WTC11 (cell line): ENCODE measurements at regions not wholly inside any gene's neighbourhood (a gene's known extent, or its start where the extent isn't known, plus 50 kb on each side); places are given as distances from the start of the nearest gene placed in this dataset.

Experiments
- ATAC-seq: fragments of 200-7000 bp; cut with Tn5 transposase; 2 replicates; pipeline ENCODE4 v1.10.0; 2021; ENCODE audit warnings: mild to moderate bottlenecking, moderate library complexity
- CTCF ChIA-PET: fragments of 300-600 bp; sonication (Branson Sonifier 250); formaldehyde crosslinking; loops from one replicate; lab custom pipeline; 2021; ENCODE audit warnings: antibody characterized with exemption; lab: Charles Lee
- POLR2A ChIA-PET: fragments of 350-600 bp; sonication (Branson Sonifier 250); formaldehyde crosslinking; loops from one replicate; lab custom pipeline; 2021; ENCODE audit warnings: antibody characterized with exemption; lab: Charles Lee
- DNase-seq: peaks from one replicate; pipeline ENCODE4 v3.0.0; 2021; ENCODE audit warnings: low spot score
- H3K27ac Mint-ChIP-seq: 2 replicates; pipeline ENCODE4 v1.8.0; 2021; ENCODE audit warnings: mixed read lengths
- H3K27me3 Mint-ChIP-seq: 2 replicates; pipeline ENCODE4 v1.8.0; 2021; ENCODE audit warnings: low read depth, mild to moderate bottlenecking, moderate library complexity, mixed read lengths
- H3K36me3 Mint-ChIP-seq: 2 replicates; pipeline ENCODE4 v1.8.0; 2021; ENCODE audit warnings: mixed read lengths
- H3K4me1 Mint-ChIP-seq: 2 replicates; pipeline ENCODE4 v1.8.0; 2022; ENCODE audit warnings: mixed read lengths
- H3K4me3 Mint-ChIP-seq: 2 replicates; pipeline ENCODE4 v1.8.0; 2021; ENCODE audit warnings: mild to moderate bottlenecking, moderate library complexity, mixed read lengths
- H3K9me3 Mint-ChIP-seq: 2 replicates; pipeline ENCODE4 v1.8.0; 2021; ENCODE audit warnings: mixed read lengths
- ARID4B ChIP-seq: sonication (generic); formaldehyde crosslinking; IDR thresholded peaks from 2 replicates; pipeline ENCODE4 v1.8.0; 2023; ENCODE audit warnings: missing genetic modification reagents, mild to moderate bottlenecking, borderline replicate concordance
- ATF2 ChIP-seq: sonication (generic); formaldehyde crosslinking; IDR thresholded peaks from 2 replicates; pipeline ENCODE4 v1.8.1; 2022; ENCODE audit warnings: low read depth, missing genetic modification reagents, borderline replicate concordance
- CREB1 ChIP-seq: sonication (generic); formaldehyde crosslinking; IDR thresholded peaks from 2 replicates; pipeline ENCODE4 v1.8.0; 2023; ENCODE audit warnings: mild to moderate bottlenecking, missing genetic modification reagents
- HMGA2 ChIP-seq: fragments of 250-450 bp; sonication (Bioruptor Pico); IDR thresholded peaks from 2 replicates; pipeline ENCODE4 v1.4.0; 2021; ENCODE audit warnings: mild to moderate bottlenecking, moderate library complexity
- IRF2 ChIP-seq: sonication (generic); formaldehyde crosslinking; IDR thresholded peaks from 2 replicates; pipeline ENCODE4 v1.8.0; 2022; ENCODE audit warnings: low read depth, missing genetic modification reagents, borderline replicate concordance
- KAT7 ChIP-seq: sonication (generic); formaldehyde crosslinking; IDR thresholded peaks from 2 replicates; pipeline ENCODE4 v1.8.1; 2023; ENCODE audit warnings: missing genetic modification reagents, mild to moderate bottlenecking, borderline replicate concordance
- MLX ChIP-seq: sonication (generic); formaldehyde crosslinking; IDR thresholded peaks from 2 replicates; pipeline ENCODE4 v1.8.1; 2023; ENCODE audit warnings: mild to moderate bottlenecking, missing genetic modification reagents, moderate library complexity
- NFE2L1 ChIP-seq: sonication (generic); formaldehyde crosslinking; IDR thresholded peaks from 2 replicates; pipeline ENCODE4 v1.8.1; 2023; ENCODE audit warnings: missing genetic modification reagents
- NFYB ChIP-seq: sonication (generic); formaldehyde crosslinking; conservative IDR thresholded peaks from 2 replicates; pipeline ENCODE4 v1.8.0; 2022; ENCODE audit warnings: low read depth, missing genetic modification reagents
- NR1H2 ChIP-seq: sonication (generic); formaldehyde crosslinking; IDR thresholded peaks from 2 replicates; pipeline ENCODE4 v1.9.0; 2021; ENCODE audit warnings: mild to moderate bottlenecking, moderate library complexity, missing genetic modification reagents
- NR2C2 ChIP-seq: sonication (generic); formaldehyde crosslinking; IDR thresholded peaks from 2 replicates; pipeline ENCODE4 v1.8.0; 2022; ENCODE audit warnings: mild to moderate bottlenecking, missing genetic modification reagents
- PREB ChIP-seq: sonication (generic); formaldehyde crosslinking; IDR thresholded peaks from 2 replicates; pipeline ENCODE4 v1.8.1; 2022; ENCODE audit warnings: mild to moderate bottlenecking, missing genetic modification reagents, moderate library complexity, borderline replicate concordance
- SMAD3 ChIP-seq: sonication (generic); formaldehyde crosslinking; IDR thresholded peaks from 2 replicates; pipeline ENCODE4 v1.8.0; 2022; ENCODE audit warnings: missing genetic modification reagents, mild to moderate bottlenecking, borderline replicate concordance
- TCF7 ChIP-seq: sonication (generic); formaldehyde crosslinking; IDR thresholded peaks from 2 replicates; pipeline ENCODE4 v1.8.0; 2022; ENCODE audit warnings: mild to moderate bottlenecking, low read depth, missing genetic modification reagents, moderate library complexity
- USF1 ChIP-seq: sonication (generic); formaldehyde crosslinking; IDR thresholded peaks from 2 replicates; pipeline ENCODE4 v1.8.0; 2022; ENCODE audit warnings: mild to moderate bottlenecking, missing genetic modification reagents
- ZNF121 ChIP-seq: sonication (generic); formaldehyde crosslinking; IDR thresholded peaks from 2 replicates; pipeline ENCODE4 v1.8.0; 2023; ENCODE audit warnings: missing genetic modification reagents
- ZNF138 ChIP-seq: sonication (generic); formaldehyde crosslinking; conservative IDR thresholded peaks from 2 replicates; pipeline ENCODE4 v1.8.1; 2022; ENCODE audit warnings: mild to moderate bottlenecking, moderate library complexity, missing genetic modification reagents
- ZNF232 ChIP-seq: sonication (generic); formaldehyde crosslinking; IDR thresholded peaks from 2 replicates; pipeline ENCODE4 v1.8.0; 2022; ENCODE audit warnings: mild to moderate bottlenecking, missing genetic modification reagents
- ZNF281 ChIP-seq: sonication (generic); formaldehyde crosslinking; IDR thresholded peaks from 2 replicates; pipeline ENCODE4 v1.8.0; 2023; ENCODE audit warnings: mild to moderate bottlenecking, missing genetic modification reagents
- ZNF396 ChIP-seq: fragments of 250-450 bp; sonication (Bioruptor Pico); IDR thresholded peaks from 2 replicates; pipeline ENCODE4 v1.8.0; 2021; ENCODE audit warnings: mild to moderate bottlenecking, moderate library complexity, borderline replicate concordance
- ZNF423 ChIP-seq: fragments of 250-450 bp; sonication (Bioruptor Pico); IDR thresholded peaks from 2 replicates; pipeline ENCODE4 v2.1.2; 2022; ENCODE audit warnings: mild to moderate bottlenecking, moderate library complexity
- ZSCAN18 ChIP-seq: fragments of 250-450 bp; sonication (Bioruptor Pico); IDR thresholded peaks from 2 replicates; pipeline ENCODE4 v2.1.2; 2022; ENCODE audit warnings: mild to moderate bottlenecking, moderate library complexity
- TF ChIP-seq, protein P1 (sequence below): fragments of 200-600 bp; IDR thresholded peaks from 2 replicates; pipeline ENCODE4 v1.8.0; 2022; ENCODE audit warnings: antibody characterized with exemption

DNA sequence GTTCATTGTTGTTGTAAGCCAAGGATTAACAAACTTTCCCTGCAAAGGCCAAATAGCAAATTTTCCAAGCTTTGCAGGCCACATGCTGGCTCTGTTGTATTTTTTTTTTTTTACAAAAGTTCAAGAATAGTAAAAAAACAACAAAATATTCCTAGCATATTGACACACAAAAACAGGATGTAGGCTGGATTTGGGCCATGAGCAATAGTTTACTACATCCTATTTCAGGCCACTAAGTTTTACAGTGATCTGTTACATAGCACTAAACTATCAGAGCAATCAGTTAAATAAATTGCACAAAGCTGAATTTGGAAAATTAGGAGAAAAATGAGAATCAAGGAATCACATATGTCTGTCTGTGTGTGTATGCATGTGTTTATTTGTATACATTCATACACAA, 491.8 kb upstream of the GHITM start:
- ChIA-PET POLR2A (no interaction called here), CTCF (no interaction called here)
- no peaks in the 10 kb centered on the region for H3K36me3 Mint-ChIP-seq
- no peak overlapping the region for H3K4me3 Mint-ChIP-seq
- 0 out of 2 replicates have a peak, but pooled peaks cover 4% of the 10 kb centered on the region for H3K4me1 Mint-ChIP-seq
- no peaks in the 10 kb centered on the region for H3K27me3 Mint-ChIP-seq
- TF ChIP-seq NR2C2 (CRISPR knock-in tag) (no peak), NFE2L1 (CRISPR knock-in tag) (no peak), ZNF281 (CRISPR knock-in tag) (no peak), KAT7 (CRISPR knock-in tag) (no peak), ZNF423 (CRISPR knock-in tag) (no peak), IRF2 (CRISPR knock-in tag) (no peak), ATF2 (no peak), SMAD3 (CRISPR knock-in tag) (no peak), ZNF138 (no peak), ARID4B (CRISPR knock-in tag) (no peak), NFYB (CRISPR knock-in tag) (no peak), TCF7 (CRISPR knock-in tag) (no peak), PREB (CRISPR knock-in tag) (no peak), USF1 (CRISPR knock-in tag) (no peak), NR1H2 (no peak), ZNF121 (no peak)
- ATAC-seq (no peak), DNase-seq (no peak)
- H3K27ac Mint-ChIP-seq: no peak overlapping the region
- no peaks in the 10 kb centered on the region for H3K9me3 Mint-ChIP-seq

- Mint-ChIP-seq H3K9me3 (no peaks in the 10 kb centered on the region), H3K4me1 (0 out of 2 replicates have a peak, but pooled peaks cover 4% of the 10 kb centered on the region), H3K27ac (no peak overlapping the region), H3K4me3 (no peak overlapping the region), H3K27me3 (no peaks in the 10 kb centered on the region), H3K36me3 (no peaks in the 10 kb centered on the region)
- DNase-seq (no peak), ATAC-seq (no peak)
- POLR2A ChIA-PET: no interaction called here
- CTCF ChIA-PET: no interaction called here
- no peak for TF ChIP-seq ZSCAN18 (CRISPR knock-in tag)
- TF ChIP-seq ZNF232 (CRISPR knock-in tag): no peak
- TF ChIP-seq MLX (CRISPR knock-in tag): no peak
- TF ChIP-seq, protein P1, sequence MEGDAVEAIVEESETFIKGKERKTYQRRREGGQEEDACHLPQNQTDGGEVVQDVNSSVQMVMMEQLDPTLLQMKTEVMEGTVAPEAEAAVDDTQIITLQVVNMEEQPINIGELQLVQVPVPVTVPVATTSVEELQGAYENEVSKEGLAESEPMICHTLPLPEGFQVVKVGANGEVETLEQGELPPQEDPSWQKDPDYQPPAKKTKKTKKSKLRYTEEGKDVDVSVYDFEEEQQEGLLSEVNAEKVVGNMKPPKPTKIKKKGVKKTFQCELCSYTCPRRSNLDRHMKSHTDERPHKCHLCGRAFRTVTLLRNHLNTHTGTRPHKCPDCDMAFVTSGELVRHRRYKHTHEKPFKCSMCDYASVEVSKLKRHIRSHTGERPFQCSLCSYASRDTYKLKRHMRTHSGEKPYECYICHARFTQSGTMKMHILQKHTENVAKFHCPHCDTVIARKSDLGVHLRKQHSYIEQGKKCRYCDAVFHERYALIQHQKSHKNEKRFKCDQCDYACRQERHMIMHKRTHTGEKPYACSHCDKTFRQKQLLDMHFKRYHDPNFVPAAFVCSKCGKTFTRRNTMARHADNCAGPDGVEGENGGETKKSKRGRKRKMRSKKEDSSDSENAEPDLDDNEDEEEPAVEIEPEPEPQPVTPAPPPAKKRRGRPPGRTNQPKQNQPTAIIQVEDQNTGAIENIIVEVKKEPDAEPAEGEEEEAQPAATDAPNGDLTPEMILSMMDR: no peak
- no peak for TF ChIP-seq HMGA2 (CRISPR knock-in tag)
- TF ChIP-seq CREB1 (CRISPR knock-in tag): no peak
- no peak for TF ChIP-seq NR1H2
- no peak for TF ChIP-seq ZNF396 (CRISPR knock-in tag)
Measured at GRCh38 chr10:83648201-83648600, 491.1 kb upstream of the GHITM start.
